HepG2 (cell line): ENCODE measurements at regions not wholly inside any gene's neighbourhood (a gene's known extent, or its start where the extent isn't known, plus 50 kb on each side); places are given as distances from the start of the nearest gene placed in this dataset.

ENCODE experiments used
- ATAC-seq: fragments of 200-7000 bp; cut with Tn5 transposase; 3 replicates; pipeline ENCODE4 v1.9.1; 2020; ENCODE audit warnings: mild to moderate bottlenecking, moderate library complexity
- BruUV-seq: library from RNA; stranded (reverse); fragments of 400-500 nt; replicated peaks from 2 replicates; lab custom pipeline; 2021; lab: Mats Ljungman, UMichigan
- CTCF ChIA-PET: fragments of 300-600 bp; formaldehyde crosslinking; extraction: SDS; loops from one replicate; lab custom pipeline; 2021; ENCODE audit warnings: low total read pairs, inconsistent platforms, low intra/inter-chr PET ratio; lab: Yijun Ruan, JAX
- POLR2A ChIA-PET: fragments of 350-600 bp; sonication (Branson Sonifier 250); formaldehyde crosslinking; loops from one replicate; lab custom pipeline; 2020; ENCODE audit warnings: antibody characterized with exemption, inconsistent platforms; lab: Yijun Ruan, JAX
- DNase-seq: peaks from one replicate; pipeline ENCODE4 v3.0.0-alpha.2; 2015; ENCODE audit warnings: low spot score
- FAIRE-seq: peaks from 3 replicates; lab custom pipeline; 2011; peaks lifted over from hg19 to GRCh38; lab: Jason Lieb, UNC
- H2AFZ ChIP-seq: one replicate; pipeline ENCODE4 v1.6.1; 2011; ENCODE audit warnings: low read length, inconsistent platforms
- H3K27ac ChIP-seq: fragments of 300-600 bp; 3 replicates; pipeline ENCODE4 v1.8.0; 2011; ENCODE audit warnings: mixed run types, mild to moderate bottlenecking, mixed read lengths, low read length, inconsistent platforms; ENCODE audit not compliant: insufficient read depth; ENCODE audit errors: extremely low read length
- H3K27me3 ChIP-seq, 2 experiments: fragments of 200-600 bp in 1 of 2; 2 replicates in 1 of 2; 3 replicates in 1 of 2; pipeline versions ENCODE4 v1.6.0 to v1.8.0; 2011; ENCODE audit warnings: low read length in 2 of 2, mild to moderate bottlenecking in 2 of 2, moderate library complexity in 2 of 2, inconsistent platforms in 1 of 2; ENCODE audit not compliant: insufficient read depth in 2 of 2, control insufficient read depth in 1 of 2
- H3K36me3 ChIP-seq, 2 experiments: fragments of 200-600 bp in 1 of 2; replicated peaks in 1 of 2; 2 replicates in 1 of 2; 3 replicates in 1 of 2; pipeline versions ENCODE4 v1.5.1 to v1.8.0; 2011; ENCODE audit warnings: low read length in 2 of 2, inconsistent platforms in 1 of 2; ENCODE audit not compliant: insufficient read depth in 2 of 2, control insufficient read depth in 1 of 2
- H3K4me1 ChIP-seq: 2 replicates; pipeline ENCODE4 v1.5.1; 2012; ENCODE audit warnings: low read length, inconsistent platforms; ENCODE audit not compliant: insufficient read depth
- H3K4me2 ChIP-seq: 2 replicates; pipeline ENCODE4 v1.6.0; 2011; ENCODE audit warnings: low read depth, low read length, inconsistent platforms
- H3K4me3 ChIP-seq, 3 experiments: fragments of 200-600 bp in 1 of 3; sonication (generic), shearing (Covaris generic) in 1 of 3; replicated peaks in 1 of 3; 2 replicates each; pipeline ENCODE4 v1.5.1; 2011 to 2016; ENCODE audit warnings: low read length in 3 of 3, inconsistent platforms in 2 of 3, low read depth in 2 of 3, mild to moderate bottlenecking in 2 of 3, control low read depth in 1 of 3, mixed read lengths in 1 of 3; ENCODE audit not compliant: insufficient read depth in 1 of 3
- H3K79me2 ChIP-seq: one replicate; pipeline ENCODE4 v1.6.1; 2011; ENCODE audit warnings: low read length, inconsistent platforms; ENCODE audit not compliant: insufficient read depth
- H3K9ac ChIP-seq: 2 replicates; pipeline ENCODE4 v1.6.0; 2011; ENCODE audit warnings: mild to moderate bottlenecking, low read depth, low read length, inconsistent platforms; ENCODE audit not compliant: insufficient read depth
- H3K9me3 ChIP-seq: 2 replicates; pipeline ENCODE4 v1.5.1; 2012; ENCODE audit warnings: mild to moderate bottlenecking, low read length
- H4K20me1 ChIP-seq: 2 replicates; pipeline ENCODE4 v1.6.0; 2011; ENCODE audit warnings: inconsistent platforms, mild to moderate bottlenecking, low read length, moderate library complexity; ENCODE audit not compliant: insufficient read depth
- EHMT2 ChIP-seq: fragments of 200-600 bp; sonication (generic); IDR thresholded peaks from 2 replicates; pipeline ENCODE4 v1.7.0; 2017; ENCODE audit warnings: antibody characterized with exemption, low read depth, low read length, borderline replicate concordance
- THAP8 ChIP-seq: sonication (generic); formaldehyde crosslinking; IDR thresholded peaks from 2 replicates; pipeline ENCODE4 v1.5.1; 2020; ENCODE audit warnings: missing genetic modification reagents, mild to moderate bottlenecking, borderline replicate concordance
- ZNF296 ChIP-seq: sonication (generic); formaldehyde crosslinking; conservative IDR thresholded peaks from 2 replicates; pipeline ENCODE4 v1.5.0; 2020; ENCODE audit warnings: mild to moderate bottlenecking, missing genetic modification reagents
- ZNF354B ChIP-seq: sonication (generic); formaldehyde crosslinking; IDR thresholded peaks from 2 replicates; pipeline ENCODE4 v1.8.0; 2022; ENCODE audit warnings: mild to moderate bottlenecking, missing genetic modification reagents
- ZNF512B ChIP-seq: sonication (generic); formaldehyde crosslinking; IDR thresholded peaks from 2 replicates; pipeline ENCODE4 v1.5.1; 2020; ENCODE audit warnings: missing genetic modification reagents, mild to moderate bottlenecking, borderline replicate concordance
- ZNF879 ChIP-seq: sonication (generic); formaldehyde crosslinking; IDR thresholded peaks from 2 replicates; pipeline ENCODE4 v1.8.1; 2023; ENCODE audit warnings: missing genetic modification reagents
- ZZZ3 ChIP-seq: sonication (generic); formaldehyde crosslinking; IDR thresholded peaks from 2 replicates; pipeline ENCODE4 v1.4.0; 2020; ENCODE audit warnings: missing genetic modification reagents, mild to moderate bottlenecking, borderline replicate concordance
- WGBS: methylation state at CpG from one replicate; pipeline ENCODE4 v1.1.6; 2017; ENCODE audit warnings: low lambda C conversion rate; 5-methylcytosine and 5-hydroxymethylcytosine counted together
- in situ Hi-C: cut with HindIII; loops from 2 replicates; pipeline ENCODE4 v1.10.0; 2017; ENCODE audit warnings: low pct_unique_long_range_greater_than_20kb; ENCODE audit not compliant: extremely low pct_ligation_motif_present
- intact Hi-C: fragments of 100-400 bp; cut with micrococcal nuclease; formaldehyde crosslinking; loops from one replicate; pipeline ENCODE4 v1.10.0; 2022; ENCODE audit not compliant: unreplicated experiment

- POLR2A ChIA-PET = no interaction called here
- Histone ChIP-seq H3K27me3 (peaks cover 0 to 7% of the 10 kb centered on the region in 2 experiments; a peak in 1 of 5 replicates), H4K20me1 (no peaks in the 10 kb centered on the region), H3K9ac (no peak overlapping the region), H2AFZ (no peak overlapping the region), H3K4me3 (no peak overlapping the region), H3K27ac (no peak overlapping the region), H3K4me1 (no peaks in the 10 kb centered on the region), H3K79me2 (no peaks in the 10 kb centered on the region), H3K9me3 (no peaks in the 10 kb centered on the region), H3K36me3 (no peaks in the 10 kb centered on the region), H3K4me2 (no peak overlapping the region)
- CTCF ChIA-PET = no interaction called here
- in situ Hi-C loops = no loop called here
- no peak for FAIRE-seq
- no peak for ATAC-seq
- TF ChIP-seq EHMT2 (no peak), THAP8 (no peak), ZNF296 (CRISPR knock-in tag) (no peak), ZNF512B (CRISPR knock-in tag) (no peak), ZZZ3 (CRISPR knock-in tag) (no peak), ZNF879 (CRISPR knock-in tag) (no peak), ZNF354B (CRISPR knock-in tag) (no peak)
- no peak for DNase-seq
- no TSS peak for BruUV-seq
- intact Hi-C loops = no loop called here
- 0% methylated on average over 1 of the region's 1 CpG for WGBS
Observed at GRCh38 chr6:129967427-129967826, 51.0 kb upstream of the L3MBTL3 start.
